HG03103 (cell line): ENCODE measurements at regions not wholly inside any gene's neighbourhood (a gene's known extent, or its start where the extent isn't known, plus 50 kb on each side); places are given as distances from the start of the nearest gene placed in this dataset.

ENCODE experiments used
- ATAC-seq: cut with Tn5 transposase; IDR thresholded peaks from one replicate; pipeline ENCODE4 v1.9.1; 2021; ENCODE audit warnings: low read depth; ENCODE audit not compliant: unreplicated experiment

DNA sequence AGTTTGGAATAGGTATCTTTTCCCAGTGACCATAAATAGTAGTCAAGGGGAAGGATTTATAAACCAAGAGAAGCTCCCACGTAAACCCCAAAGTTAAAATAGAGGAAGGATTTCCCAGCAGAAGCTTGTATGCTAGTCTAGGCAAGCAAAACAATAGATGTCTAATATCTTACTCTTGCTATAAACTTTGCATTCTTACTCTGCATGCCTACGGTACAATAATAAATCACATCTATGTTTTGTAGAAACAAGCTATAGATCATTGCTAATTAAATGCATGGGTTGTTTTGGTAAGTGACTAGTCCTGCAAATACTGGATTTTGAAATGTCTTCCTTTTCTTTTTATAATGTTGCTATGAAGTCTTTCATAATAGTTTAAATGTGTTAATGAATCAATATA lies 585.5 kb downstream of the INHBA start:
- no peak for ATAC-seq

DNA sequence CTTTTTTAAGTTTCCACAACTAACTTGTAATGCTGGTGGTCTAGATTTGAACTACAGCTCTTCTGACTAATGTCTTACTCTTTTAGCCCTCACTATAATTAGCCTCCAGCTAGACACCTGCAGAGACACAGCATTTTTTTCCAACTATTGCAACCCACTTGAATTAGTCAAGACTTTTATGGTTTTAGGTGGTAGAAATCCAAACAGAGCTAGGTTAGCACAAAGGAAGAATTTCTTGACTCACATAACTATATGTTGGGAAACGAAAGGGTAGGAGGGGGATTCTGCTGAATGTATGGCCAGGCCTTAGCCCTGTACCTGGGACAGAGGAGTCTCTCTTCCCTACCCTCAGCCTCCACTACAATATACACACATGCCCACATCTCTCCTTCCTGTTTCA lies 586.1 kb downstream of the INHBA start:
- ATAC-seq, result no peak

DNA sequence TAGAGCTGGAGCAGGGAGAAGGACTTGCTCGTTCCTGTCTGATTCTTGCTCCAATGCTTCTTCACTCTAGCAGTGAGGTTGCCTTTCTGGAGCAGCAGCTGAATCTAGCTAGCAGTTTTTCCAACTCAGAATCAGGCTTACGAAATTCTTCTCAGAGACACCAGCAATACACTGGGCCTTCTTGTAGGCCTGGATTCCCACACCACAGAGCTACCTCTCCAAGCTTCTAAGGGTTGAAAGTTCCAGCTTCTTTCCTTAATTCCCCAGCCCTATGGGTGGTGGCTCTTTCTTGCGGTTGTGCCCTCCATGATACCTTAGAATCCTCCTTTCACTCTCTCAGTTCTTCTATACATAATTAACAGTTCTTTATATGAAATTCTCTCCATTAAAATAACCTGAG lies 586.6 kb downstream of the INHBA start:
- no peak for ATAC-seq

DNA sequence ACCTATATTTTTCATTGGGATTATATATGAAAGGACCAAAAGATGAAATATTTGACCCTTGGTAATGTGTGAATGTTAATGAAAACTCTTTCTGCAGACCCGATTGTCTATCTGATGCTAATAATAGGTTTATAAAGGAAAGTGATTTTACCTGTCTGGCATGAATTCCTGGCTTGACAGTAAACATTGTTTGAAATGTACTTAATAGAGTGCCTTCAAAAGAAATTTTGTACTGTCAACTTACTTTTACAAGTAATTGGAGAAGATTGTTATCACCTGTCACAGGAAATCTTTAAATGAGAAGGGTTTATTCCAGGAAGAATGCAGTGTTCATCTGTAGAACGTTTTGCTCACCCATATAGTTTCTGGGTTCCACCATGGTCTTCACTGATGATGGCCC lies 588.2 kb downstream of the INHBA start:
- no peak for ATAC-seq

DNA sequence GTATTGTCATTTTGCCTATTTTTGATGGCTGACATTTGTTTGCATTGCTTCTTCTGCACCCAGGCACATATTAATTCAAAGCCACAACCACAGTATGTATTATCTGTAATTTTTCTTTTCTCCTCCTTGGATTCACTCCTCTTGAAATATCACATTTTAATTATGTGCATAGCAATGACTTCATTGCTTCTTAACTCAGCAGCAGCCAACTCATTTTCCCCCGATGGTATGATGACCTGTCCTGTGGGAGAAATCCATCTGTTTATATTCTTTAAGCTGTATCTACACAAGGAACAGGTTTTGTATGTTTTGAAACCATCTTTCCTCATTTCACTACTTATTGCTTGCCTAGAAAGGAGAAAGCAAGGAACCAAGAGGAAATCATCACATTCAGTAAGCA lies 588.8 kb downstream of the INHBA start:
- ATAC-seq, result no peak

DNA sequence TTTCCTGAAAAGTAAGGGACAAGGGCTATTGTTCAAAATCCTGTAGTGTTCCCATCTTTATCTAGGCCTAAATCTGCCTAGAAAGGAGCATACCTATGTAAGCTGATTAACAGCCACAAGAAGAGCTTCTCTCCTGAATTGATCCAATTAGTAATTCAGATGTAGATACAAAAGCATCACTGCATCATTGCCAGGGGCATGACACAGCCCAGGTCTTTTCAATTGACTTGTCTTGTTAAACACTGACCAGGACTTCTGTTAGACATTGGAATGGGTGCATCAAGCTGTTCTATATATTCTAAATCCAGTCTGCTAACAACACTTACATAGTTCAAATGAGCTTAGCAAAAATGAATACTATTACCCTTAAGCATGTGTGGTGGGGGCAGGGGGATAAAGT lies 589.2 kb downstream of the INHBA start:
- no peak for ATAC-seq

DNA sequence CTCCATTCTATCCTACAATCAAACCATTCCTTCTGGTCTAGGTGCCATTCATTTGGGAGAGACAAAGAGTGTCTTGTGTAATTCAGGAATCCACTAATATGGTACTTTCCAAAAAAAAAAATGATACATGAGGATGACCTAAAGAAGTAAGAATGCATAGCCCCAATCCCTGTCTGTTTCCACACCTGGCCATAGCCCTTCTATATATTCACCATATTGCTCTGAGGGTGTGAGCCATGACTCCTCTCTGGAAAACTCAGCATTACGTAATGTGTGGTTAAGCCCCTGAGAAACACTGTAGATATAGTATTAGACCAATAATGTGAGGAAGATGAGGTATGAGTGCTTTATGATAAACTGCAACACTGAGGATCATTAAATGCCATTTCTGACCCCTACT lies 592.7 kb downstream of the INHBA start:
- no peak for ATAC-seq

DNA sequence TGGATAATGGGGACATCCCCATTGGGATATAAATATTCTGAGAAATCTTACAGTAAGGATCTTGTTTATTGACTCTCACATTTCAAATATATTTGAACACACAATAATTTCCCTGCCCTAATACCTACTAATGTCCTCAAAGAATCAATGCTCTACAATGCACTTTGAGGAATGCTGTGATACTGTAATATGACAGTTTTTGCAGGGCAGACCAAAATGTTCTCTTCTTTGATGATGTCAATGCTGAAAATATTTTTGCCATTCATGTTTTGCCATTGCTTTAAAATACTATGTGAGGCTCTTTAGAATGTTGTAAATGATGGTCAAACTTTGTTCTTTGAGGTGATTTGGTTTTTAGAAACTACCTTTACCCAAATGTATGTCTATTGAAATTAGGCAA lies 594.1 kb downstream of the INHBA start:
- ATAC-seq, result no peak

DNA sequence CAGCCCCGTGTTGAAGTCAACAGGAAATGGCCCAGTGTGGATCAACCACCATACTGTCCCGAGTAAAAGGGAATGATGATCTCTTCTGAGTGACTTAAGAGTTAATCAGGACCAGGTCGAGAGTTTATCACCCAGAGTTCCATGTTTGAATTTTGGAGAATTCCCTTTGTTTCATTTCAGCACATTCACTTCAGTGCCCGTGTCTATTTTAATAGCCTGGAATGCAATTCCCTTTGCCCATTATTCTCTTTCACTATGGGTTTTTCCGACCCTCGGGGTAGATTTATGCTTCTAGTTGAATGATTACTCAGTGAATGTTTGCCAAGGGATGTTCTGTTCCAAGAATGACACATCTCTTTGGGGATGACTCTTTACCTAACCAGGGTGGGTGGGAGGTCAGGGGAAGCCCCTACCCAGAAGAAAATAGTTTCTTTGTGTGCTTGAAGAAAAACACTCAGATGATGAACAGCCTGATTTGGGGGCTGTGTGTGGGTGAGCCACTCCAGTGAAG lies 594.9 kb downstream of the INHBA start:
- ATAC-seq, result no peak

DNA sequence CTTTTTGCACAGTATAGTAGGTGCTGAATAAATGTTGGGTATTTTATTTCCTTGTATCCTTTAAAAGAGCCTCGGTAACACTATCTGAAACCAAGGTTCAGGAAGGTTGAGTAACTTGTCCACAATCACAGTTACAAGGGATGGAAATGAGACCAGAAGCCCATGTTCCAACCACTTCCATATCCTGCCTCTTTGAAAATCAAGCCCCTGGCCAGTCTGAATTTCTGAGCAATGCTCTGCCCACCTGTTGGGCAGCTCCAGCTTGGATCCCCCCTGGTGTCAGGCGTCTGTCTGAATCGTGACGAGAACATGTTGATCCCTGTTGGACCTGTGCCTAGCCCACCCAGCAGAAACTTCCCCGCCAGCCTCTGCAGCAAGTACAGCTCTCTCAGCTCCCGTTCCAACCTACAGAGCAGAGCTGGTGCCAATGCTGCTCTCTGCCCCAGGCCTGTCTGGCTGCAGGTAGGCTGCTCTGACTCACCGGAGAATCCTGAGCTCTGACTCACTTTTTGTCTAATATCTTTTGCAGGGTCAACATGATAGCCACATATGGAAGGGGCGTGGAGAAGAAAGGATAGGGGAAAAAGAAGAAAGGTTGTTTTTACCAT lies 595.5 kb downstream of the INHBA start:
- no peak for ATAC-seq

DNA sequence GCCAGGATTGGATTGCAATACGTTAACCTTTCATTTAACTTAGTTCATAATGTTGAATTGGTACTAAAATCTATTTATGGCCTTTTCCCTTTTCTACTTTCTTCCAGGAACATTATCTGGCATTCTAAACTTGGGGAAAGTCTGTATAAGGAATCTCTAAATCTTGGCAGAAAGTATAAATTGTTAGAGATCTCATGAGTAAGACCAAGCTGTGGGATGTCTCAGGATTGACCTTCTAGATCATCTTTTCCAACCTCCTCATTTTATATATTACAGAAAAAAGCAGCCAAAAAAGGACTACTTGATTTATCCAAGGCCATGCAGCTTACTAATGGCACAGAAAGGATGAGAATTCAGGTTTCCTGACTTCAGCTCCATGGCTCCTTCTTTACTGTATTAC lies 598.3 kb downstream of the INHBA start:
- ATAC-seq, result no peak

DNA sequence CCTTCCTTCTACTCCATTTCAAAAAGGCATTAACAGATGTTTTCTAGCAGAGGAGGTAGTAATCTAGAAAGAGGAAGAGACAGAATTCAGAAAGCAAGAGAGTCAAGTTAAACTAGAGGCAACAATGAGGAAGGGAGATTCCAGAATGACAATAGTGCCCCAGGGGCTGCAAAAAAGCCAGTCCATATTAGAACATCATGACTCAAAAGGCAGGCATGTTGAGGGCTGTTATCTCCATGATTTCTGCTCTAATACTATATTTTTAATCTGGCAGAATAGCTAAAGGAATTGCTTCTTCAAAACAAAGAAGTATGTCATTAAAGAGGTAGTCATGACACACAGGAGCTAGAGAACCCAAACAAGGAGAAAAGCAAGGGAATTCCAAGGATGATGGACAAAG lies 599.6 kb downstream of the INHBA start:
- ATAC-seq, result peak; percentile 74

DNA sequence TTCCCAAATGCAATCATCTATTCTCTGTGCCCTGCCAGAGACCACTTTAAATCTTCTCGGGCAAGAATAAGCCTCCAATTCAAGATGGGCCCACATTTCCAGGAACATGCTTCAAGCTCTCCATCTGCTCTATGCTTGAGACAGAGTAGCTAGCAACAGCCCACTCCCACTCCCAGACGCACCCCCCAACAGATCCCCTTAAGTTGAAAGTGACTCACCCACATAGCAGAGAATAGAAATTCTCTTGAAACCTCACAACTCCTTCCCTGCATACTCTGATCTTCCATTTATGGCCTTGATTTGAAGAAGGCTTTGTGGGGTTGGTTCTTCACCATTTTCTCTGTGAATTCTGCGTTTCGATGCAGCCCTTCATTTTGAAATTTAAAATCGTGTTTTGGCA lies 604.0 kb downstream of the INHBA start:
- no peak for ATAC-seq

DNA sequence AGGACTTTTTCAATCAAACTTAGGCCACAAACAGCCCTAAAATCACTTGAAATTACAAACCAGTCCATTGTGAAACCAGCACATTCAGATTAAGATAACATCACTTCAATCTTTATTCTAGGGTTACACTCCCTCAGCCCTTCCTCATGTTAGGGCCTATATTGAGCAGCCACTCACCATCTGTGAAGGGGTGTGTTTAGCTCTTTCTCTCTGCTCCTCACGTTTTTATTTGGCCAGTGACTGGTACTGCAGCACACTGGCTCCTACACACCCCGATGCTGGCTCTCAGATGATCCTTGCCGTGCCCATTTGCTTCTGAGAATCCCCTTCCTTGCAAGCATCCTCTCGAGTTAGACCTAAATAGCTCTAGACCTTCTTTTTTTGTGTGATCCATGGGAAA lies 604.5 kb downstream of the INHBA start:
- ATAC-seq, result no peak

DNA sequence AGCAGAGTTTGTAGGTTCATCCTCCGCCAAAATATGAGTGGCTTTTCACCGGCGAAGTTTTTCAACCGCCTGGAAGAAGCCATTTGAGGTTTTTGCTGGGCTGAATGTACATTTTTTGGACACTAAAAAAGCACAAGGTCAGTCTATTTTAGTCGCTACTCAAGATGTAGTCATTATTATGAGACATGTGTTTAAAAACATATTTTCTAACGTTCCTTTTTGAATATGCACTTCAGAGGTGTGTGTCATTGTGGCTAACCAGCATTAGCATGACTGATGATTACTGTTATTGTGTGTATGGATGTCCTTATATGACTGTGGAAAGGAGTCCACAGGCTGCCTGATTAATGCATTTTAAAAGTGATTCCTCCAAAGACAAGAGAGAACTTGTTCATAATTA lies 605.4 kb downstream of the INHBA start:
- no peak for ATAC-seq

DNA sequence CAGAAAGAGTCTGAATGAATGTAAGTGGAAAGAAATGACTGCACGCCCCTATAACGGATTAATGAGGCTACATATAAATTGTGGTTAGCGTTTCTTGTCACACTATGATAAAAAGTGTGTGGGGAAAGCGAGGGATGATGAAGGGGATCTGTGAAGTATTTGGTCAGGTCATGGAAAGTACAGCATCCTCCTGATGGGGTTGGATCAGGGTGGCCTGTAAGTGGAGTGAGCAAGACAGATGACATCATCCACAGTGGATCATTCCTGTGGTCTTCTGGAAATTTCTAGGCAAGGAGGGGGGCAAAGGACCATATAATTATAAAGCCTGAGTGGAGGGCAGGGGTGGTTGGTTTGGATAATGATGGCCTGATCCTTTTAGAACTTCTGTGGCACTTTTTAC lies 606.0 kb downstream of the INHBA start:
- ATAC-seq, result no peak

DNA sequence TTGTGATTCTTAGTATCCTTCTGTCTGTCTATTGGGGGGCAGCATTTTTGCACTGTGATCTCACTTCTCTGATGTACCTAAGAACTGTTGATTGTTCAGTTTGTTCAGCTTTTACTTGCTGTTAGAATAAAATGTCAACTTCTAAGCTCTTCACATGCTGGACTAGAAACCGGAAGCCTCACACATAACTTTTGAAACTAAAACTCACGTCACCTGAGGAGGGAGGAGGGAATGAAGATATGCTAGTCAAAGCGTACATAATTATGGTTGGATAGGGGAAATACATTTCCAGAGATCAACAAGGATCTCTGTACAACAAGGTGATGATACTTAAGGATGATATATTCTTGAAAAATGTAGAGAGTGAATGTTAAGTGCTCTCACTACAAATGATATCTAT lies 609.7 kb downstream of the INHBA start:
- no peak for ATAC-seq

DNA sequence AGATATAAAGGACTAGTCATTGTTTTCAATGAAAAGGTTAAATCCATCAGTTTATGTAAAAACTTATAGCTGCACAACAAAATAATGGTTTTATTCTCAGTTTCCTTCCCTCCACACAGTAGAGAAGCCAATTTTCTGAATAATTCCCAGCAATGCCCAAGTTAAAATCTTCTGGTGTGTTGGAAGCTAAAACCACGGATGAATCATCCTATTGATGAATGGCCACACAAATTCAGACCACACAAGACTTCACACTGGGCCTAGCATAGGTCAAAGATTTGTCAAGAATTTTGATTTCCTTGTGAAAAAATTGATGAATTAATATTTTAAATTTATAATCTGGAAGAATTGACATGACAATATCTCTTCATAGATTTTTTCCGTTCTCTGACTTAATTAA lies 617.6 kb downstream of the INHBA start:
- no peak for ATAC-seq

DNA sequence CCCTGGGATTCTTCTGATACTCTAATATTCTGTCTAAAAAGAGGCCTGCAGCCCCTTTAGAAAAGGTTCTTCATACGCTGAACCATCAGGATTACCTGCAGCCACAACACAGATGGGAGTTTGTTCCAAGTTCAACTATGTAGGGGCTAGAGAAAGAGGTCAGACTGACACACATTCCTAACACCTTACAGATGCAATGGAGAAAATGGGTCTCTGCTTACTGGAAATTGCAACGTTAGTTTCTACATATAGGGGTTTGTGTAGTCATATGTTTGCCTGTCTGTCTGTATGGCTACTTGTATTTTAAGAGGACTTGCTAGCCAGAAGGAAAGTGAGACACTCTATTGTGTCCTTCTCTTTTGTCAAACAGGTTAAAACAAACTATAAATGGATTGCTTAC lies 618.5 kb downstream of the INHBA start:
- no peak for ATAC-seq

DNA sequence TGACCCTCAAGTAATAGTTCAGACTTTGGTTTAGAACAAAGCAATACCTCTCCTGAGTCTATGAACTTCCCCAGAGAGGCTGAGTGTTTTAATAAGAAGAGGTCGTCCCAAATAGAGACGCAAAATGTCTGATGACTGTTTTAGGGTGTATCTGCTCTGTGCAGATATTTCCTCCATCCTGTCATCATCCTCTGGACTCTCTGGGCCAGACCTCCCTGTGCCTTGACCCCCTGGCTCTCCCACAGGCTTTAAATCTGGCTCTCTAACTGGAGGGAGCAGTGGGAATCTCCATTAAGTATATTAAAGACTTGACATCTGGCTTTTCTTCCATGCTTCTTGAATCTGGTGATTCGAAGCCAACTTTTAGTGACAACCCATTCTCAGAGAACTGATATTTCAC lies 633.3 kb downstream of the INHBA start:
- ATAC-seq, result no peak

DNA sequence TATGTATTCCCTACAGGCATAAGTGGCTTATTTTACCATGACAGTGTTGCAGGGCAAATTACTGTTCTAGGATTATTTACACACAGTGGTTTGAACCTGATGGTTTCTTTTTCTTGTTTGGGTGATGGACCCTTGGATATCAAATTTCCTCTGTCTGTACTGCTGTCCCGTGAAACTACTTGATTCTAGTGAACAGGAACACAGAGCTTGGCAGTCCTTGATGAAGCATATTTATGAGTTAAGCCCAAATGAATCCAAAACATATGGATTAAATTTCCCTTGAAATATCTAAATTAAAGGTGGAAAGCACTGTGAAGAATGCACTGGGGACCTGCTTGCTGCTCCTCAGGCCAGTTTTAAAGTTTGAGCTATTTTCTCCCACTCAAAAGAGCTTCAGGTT lies 635.3 kb downstream of the INHBA start:
- no peak for ATAC-seq

DNA sequence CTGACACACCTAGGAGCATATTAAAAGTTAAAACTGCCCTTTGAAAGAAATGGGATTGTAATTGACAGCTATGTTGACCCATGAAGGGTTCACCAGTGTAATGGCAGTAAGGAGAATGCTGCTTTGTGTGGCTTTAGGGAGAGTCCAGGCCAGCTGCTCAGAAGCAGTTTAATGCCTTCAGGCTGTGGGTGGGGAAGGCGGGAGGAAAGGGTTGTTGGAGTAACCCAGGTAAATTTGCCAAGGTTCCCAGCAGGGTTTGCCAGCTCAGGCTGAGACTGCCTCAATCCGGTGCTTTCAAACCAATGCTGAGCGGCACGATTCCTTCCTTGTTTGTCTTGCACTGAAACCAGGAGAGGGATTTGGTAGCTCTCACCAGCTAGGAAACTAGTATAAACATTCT lies 637.2 kb downstream of the INHBA start:
- ATAC-seq, result no peak

DNA sequence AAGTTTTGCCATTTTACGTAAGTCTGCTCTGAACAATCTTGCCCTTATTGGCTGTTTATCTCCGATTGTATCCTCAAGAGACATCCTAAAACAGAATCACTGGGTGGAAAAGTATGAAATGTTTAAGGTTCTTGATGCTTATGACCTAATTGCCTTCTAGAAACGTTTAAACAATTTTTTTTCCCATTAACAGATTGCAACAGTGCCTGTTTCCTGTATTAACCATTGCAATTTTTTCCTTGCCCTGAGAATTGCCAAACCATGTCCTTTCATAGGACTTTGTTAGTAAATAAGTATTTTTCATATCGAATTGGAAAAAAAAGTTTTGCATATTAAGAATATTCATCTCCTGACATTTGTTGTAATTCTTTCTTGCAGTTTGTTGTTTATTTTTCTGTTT lies 639.8 kb downstream of the INHBA start:
- ATAC-seq, result no peak
